KOPT-K1 (cell line): ENCODE measurements at regions not wholly inside any gene's neighbourhood (a gene's known extent, or its start where the extent isn't known, plus 50 kb on each side); places are given as distances from the start of the nearest gene placed in this dataset.

Experiments
- H3K27ac ChIP-seq: fragments of 200-600 bp; sonication (generic); 2 replicates; pipeline ENCODE4 v1.5.1; 2016; ENCODE audit warnings: antibody characterized with exemption, mild to moderate bottlenecking, low read depth, low read length; ENCODE audit not compliant: poor library complexity, severe bottlenecking
- H3K36me3 ChIP-seq: fragments of 200-600 bp; sonication (generic); 2 replicates; pipeline ENCODE4 v1.5.1; 2017; ENCODE audit warnings: antibody characterized with exemption, mild to moderate bottlenecking, low read length, moderate library complexity; ENCODE audit not compliant: insufficient read depth
- H3K9me3 ChIP-seq: fragments of 200-600 bp; sonication (generic); 2 replicates; pipeline ENCODE4 v1.5.1; 2017; ENCODE audit warnings: antibody characterized with exemption, low read length, mild to moderate bottlenecking; ENCODE audit not compliant: insufficient read depth, poor library complexity, severe bottlenecking

- no peaks in the 10 kb centered on the region for H3K36me3 ChIP-seq
- H3K27ac ChIP-seq: no peak overlapping the region
- H3K9me3 ChIP-seq: peaks cover 4% of the 10 kb centered on the region
Measured at GRCh38 chr21:14716761-14717396, 170.8 kb upstream of the SAMSN1 start.

GRCh38 chr21:14713109-14713508 lies 167.0 kb upstream of the SAMSN1 start:
- Histone ChIP-seq H3K9me3 (peaks cover 4% of the 10 kb centered on the region), H3K36me3 (no peaks in the 10 kb centered on the region), H3K27ac (no peak overlapping the region)

- H3K36me3 ChIP-seq: no peaks in the 10 kb centered on the region
- H3K9me3 ChIP-seq: peaks cover 4% of the 10 kb centered on the region
- no peak overlapping the region for H3K27ac ChIP-seq
Measured at GRCh38 chr21:14712121-14712715, 166.1 kb upstream of the SAMSN1 start.

GRCh38 chr21:14711287-14711686 lies 165.2 kb upstream of the SAMSN1 start:
- Histone ChIP-seq H3K36me3 (no peaks in the 10 kb centered on the region), H3K27ac (no peak overlapping the region), H3K9me3 (peaks cover 4% of the 10 kb centered on the region)

- Histone ChIP-seq H3K27ac (no peak overlapping the region), H3K9me3 (no peaks in the 10 kb centered on the region)
Measured at GRCh38 chr21:14707511-14708020, 161.5 kb upstream of the SAMSN1 start.

GRCh38 chr21:14706712-14707510 lies 160.8 kb upstream of the SAMSN1 start:
- H3K27ac ChIP-seq: no peak overlapping the region
- H3K36me3 ChIP-seq: no peaks in the 10 kb centered on the region
- H3K9me3 ChIP-seq: no peaks in the 10 kb centered on the region

More at GRCh38 chr21:14707511-14708020, 161.5 kb upstream of the SAMSN1 start:
- H3K36me3 ChIP-seq: no peaks in the 10 kb centered on the region

- Histone ChIP-seq H3K36me3 (no peaks in the 10 kb centered on the region), H3K9me3 (no peaks in the 10 kb centered on the region), H3K27ac (no peak overlapping the region)
Measured at GRCh38 chr21:14699433-14700407, 153.6 kb upstream of the SAMSN1 start.

- no peaks in the 10 kb centered on the region for H3K36me3 ChIP-seq
- no peaks in the 10 kb centered on the region for H3K9me3 ChIP-seq
- H3K27ac ChIP-seq: no peak overlapping the region
Measured at GRCh38 chr21:14697769-14698168, 151.7 kb upstream of the SAMSN1 start.

GRCh38 chr21:14694817-14695216 lies 148.7 kb upstream of the SAMSN1 start:
- H3K36me3 ChIP-seq: no peaks in the 10 kb centered on the region
- H3K9me3 ChIP-seq: no peaks in the 10 kb centered on the region
- H3K27ac ChIP-seq: no peak overlapping the region

- H3K27ac ChIP-seq: no peak overlapping the region
- no peaks in the 10 kb centered on the region for H3K9me3 ChIP-seq
Measured at GRCh38 chr21:14693997-14694396, 147.9 kb upstream of the SAMSN1 start.

GRCh38 chr21:14691914-14692313 lies 145.8 kb upstream of the SAMSN1 start:
- Histone ChIP-seq H3K27ac (no peak overlapping the region), H3K36me3 (no peaks in the 10 kb centered on the region), H3K9me3 (no peaks in the 10 kb centered on the region)

More at GRCh38 chr21:14693997-14694396, 147.9 kb upstream of the SAMSN1 start:
- no peaks in the 10 kb centered on the region for H3K36me3 ChIP-seq

- Histone ChIP-seq H3K27ac (no peak overlapping the region), H3K9me3 (no peaks in the 10 kb centered on the region), H3K36me3 (no peaks in the 10 kb centered on the region)
Measured at GRCh38 chr21:14690886-14691285, 144.8 kb upstream of the SAMSN1 start.

GRCh38 chr21:14688936-14689335 lies 142.8 kb upstream of the SAMSN1 start:
- Histone ChIP-seq H3K36me3 (no peaks in the 10 kb centered on the region), H3K9me3 (no peaks in the 10 kb centered on the region), H3K27ac (no peak overlapping the region)

GRCh38 chr21:14688412-14688811 lies 142.3 kb upstream of the SAMSN1 start:
- Histone ChIP-seq H3K27ac (no peak overlapping the region), H3K36me3 (no peaks in the 10 kb centered on the region), H3K9me3 (no peaks in the 10 kb centered on the region)
